ENCODE measurements at regions not wholly inside any gene's neighbourhood (a gene's known extent, or its start where the extent isn't known, plus 50 kb on each side); places are given as distances from the start of the nearest gene placed in this dataset.

DNA sequence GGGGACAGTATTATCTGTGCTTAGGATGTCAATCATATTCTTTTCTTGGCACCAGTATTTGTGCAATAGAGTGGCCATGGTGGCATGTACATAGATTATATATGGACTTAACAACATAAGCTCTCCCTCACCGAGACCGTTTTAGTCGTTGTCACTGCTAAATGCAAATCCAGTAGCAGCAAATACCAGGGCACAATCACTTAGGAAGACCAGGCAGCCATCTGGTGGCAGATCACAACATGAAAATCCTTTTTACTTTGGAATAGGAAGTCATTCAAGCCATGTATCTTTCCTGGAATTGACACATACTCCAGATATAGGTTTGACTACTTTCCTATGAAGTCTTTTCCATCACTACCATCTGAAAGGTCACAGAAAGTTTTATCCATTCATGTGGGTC, 53.2 kb upstream of the C1orf87 start:
- Histone ChIP-seq H4K20me1 (ENCODE audit: control insufficient read depth, extremely low read depth, insufficient read depth, low read length) (no peaks in the 10 kb centered on the region), H3K79me2 (ENCODE audit: control insufficient read depth, insufficient read depth, low read length) (no peaks in the 10 kb centered on the region), H2AFZ (ENCODE audit: low read length) (no peak overlapping the region), H3K4me2 (ENCODE audit: extremely low read depth, insufficient read depth, low read length) (no peak overlapping the region), H3K4me1 (ENCODE audit: control insufficient read depth, extremely low read depth, insufficient read depth, low read length) (no peaks in the 10 kb centered on the region), H3K27me3 (ENCODE audit: control insufficient read depth, insufficient read depth, low read length) (no peaks in the 10 kb centered on the region), H3K9ac (ENCODE audit: insufficient read depth, low read length) (no peak overlapping the region), H3K4me3 (replicated peaks in 1 of 4; ENCODE audit: control extremely low read depth in 1 of 4, insufficient read depth in 1 of 4, low read depth in 3 of 4, low read length in 4 of 4) (no peak overlapping the region), H3K36me3 (ENCODE audit: control insufficient read depth, insufficient read depth, low read length) (no peaks in the 10 kb centered on the region), H3K9me3 (ENCODE audit: control insufficient read depth, insufficient read depth, low read depth, low read length) (no peaks in the 10 kb centered on the region), H3K27ac (ENCODE audit: insufficient read depth, low read length) (no peak overlapping the region)
- peak in 1 of 2 donors; percentile 12 for DNase-seq (ENCODE audit: low read depth in 2 of 2)
- no peak for TF ChIP-seq EZH2 (IDR thresholded peaks at IDR 0.05; ENCODE audit: low read length, missing control alignments)
- TF ChIP-seq, protein P1, sequence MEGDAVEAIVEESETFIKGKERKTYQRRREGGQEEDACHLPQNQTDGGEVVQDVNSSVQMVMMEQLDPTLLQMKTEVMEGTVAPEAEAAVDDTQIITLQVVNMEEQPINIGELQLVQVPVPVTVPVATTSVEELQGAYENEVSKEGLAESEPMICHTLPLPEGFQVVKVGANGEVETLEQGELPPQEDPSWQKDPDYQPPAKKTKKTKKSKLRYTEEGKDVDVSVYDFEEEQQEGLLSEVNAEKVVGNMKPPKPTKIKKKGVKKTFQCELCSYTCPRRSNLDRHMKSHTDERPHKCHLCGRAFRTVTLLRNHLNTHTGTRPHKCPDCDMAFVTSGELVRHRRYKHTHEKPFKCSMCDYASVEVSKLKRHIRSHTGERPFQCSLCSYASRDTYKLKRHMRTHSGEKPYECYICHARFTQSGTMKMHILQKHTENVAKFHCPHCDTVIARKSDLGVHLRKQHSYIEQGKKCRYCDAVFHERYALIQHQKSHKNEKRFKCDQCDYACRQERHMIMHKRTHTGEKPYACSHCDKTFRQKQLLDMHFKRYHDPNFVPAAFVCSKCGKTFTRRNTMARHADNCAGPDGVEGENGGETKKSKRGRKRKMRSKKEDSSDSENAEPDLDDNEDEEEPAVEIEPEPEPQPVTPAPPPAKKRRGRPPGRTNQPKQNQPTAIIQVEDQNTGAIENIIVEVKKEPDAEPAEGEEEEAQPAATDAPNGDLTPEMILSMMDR (conservative IDR thresholded peaks at IDR 0.05 in 1 of 2, IDR thresholded peaks at IDR 0.05 in 1 of 2; ENCODE audit: low read depth in 1 of 2, low read length in 2 of 2): no peak

Measured in fibroblast of lung (primary cell).